ENCODE measurements at regions not wholly inside any gene's neighbourhood (a gene's known extent, or its start where the extent isn't known, plus 50 kb on each side); places are given as distances from the start of the nearest gene placed in this dataset.

DNA sequence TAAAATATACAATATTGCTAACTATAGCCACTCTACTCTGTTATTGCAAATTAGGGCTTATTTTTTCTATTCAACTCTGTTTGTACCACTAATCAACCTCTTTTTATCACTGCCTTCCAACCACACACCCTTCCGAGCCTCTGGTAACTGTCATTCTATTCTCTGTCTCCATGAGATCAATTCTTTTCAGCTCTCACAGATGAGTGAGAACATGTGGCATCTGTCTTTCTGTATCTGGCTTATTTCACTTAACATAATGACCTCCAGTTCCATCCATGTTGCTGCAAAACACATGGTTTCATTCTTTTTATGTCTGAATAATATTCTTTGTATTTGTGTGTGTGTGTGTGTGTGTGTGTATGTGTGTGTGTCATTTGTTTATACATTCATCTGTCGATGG lies 350.1 kb upstream of the DACH1 start:
- no peak for ATAC-seq (replicated peaks; ENCODE audit: extremely low read depth, poor library complexity, severe bottlenecking)
- no peak for DNase-seq (ENCODE audit: low spot score in 2 of 2)
- no peak overlapping the region for H3K27ac Mint-ChIP-seq (ENCODE audit: low read depth)
- H3K36me3 Mint-ChIP-seq (ENCODE audit: insufficient read depth), result no peaks in the 10 kb centered on the region
- H3K4me1 Mint-ChIP-seq, result no peaks in the 10 kb centered on the region
- H3K27me3 Mint-ChIP-seq, result no peaks in the 10 kb centered on the region
- no peak overlapping the region for H3K4me3 Mint-ChIP-seq
- H3K9me3 Mint-ChIP-seq, result peaks cover 17% of the 10 kb centered on the region

- DNase-seq (ENCODE audit: low spot score in 2 of 2) (no peak), ATAC-seq (replicated peaks; ENCODE audit: extremely low read depth, poor library complexity, severe bottlenecking) (no peak)
- no peaks in the 10 kb centered on the region for H3K36me3 Mint-ChIP-seq (ENCODE audit: insufficient read depth)
- H3K4me3 Mint-ChIP-seq, result no peak overlapping the region
- peaks cover 9% of the 10 kb centered on the region for H3K9me3 Mint-ChIP-seq
- H3K27me3 Mint-ChIP-seq, result no peaks in the 10 kb centered on the region
- H3K27ac Mint-ChIP-seq (ENCODE audit: low read depth), result no peak overlapping the region
- no peaks in the 10 kb centered on the region for H3K4me1 Mint-ChIP-seq
Observed at GRCh38 chr13:72208112-72208645, 341.2 kb upstream of the DACH1 start.

DNA sequence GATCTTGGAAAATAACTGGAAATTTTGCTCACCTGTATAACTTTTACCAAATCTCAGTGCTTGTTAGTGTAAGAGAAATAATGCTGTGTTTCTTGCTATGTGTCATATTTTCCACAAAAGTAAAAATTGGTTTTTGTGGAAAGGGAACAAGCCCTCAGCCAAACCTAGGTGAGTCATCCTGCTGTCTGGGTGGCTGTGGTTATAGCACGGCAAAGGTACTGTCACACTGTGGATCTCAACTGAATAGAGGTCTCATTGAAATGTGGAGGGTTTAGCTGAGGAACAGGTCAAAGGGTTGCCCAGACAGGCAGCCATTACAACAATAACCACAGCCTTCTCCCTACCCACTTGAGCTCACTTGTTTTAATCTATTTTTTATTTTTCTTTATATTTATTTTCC lies 338.8 kb upstream of the DACH1 start:
- Mint-ChIP-seq H3K27ac (ENCODE audit: low read depth) (no peak overlapping the region), H3K36me3 (ENCODE audit: insufficient read depth) (no peaks in the 10 kb centered on the region), H3K27me3 (no peaks in the 10 kb centered on the region), H3K4me1 (no peaks in the 10 kb centered on the region), H3K9me3 (no peaks in the 10 kb centered on the region), H3K4me3 (no peak overlapping the region)
- no peak for ATAC-seq (replicated peaks; ENCODE audit: extremely low read depth, poor library complexity, severe bottlenecking)
- no peak for DNase-seq (ENCODE audit: low spot score in 2 of 2)

DNA sequence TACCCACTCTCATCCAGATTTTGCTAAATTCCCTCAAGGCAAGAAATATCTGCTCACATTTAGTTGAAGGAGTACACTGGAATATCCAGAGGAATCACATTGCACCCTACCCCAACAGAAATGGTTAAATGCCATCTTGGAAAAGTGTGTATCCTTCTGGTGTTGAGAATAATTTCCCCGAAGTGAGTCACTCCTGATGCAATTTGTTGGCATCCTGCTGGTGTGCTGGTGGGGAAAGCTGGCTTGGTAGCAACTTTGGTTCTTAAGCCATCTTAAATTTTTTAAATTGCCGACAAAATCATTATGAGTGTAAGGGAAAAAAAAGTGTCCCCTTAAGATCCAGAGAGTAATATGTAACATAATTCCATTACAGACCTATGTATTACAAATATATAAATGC lies 337.3 kb upstream of the DACH1 start:
- no peaks in the 10 kb centered on the region for H3K9me3 Mint-ChIP-seq

GRCh38 chr13:72201726-72202125 lies 334.7 kb upstream of the DACH1 start:
- no peak for ATAC-seq (replicated peaks; ENCODE audit: extremely low read depth, poor library complexity, severe bottlenecking)
- no peaks in the 10 kb centered on the region for H3K27me3 Mint-ChIP-seq
- H3K4me3 Mint-ChIP-seq, result no peak overlapping the region
- DNase-seq (ENCODE audit: low spot score in 2 of 2), result no peak
- H3K9me3 Mint-ChIP-seq, result no peaks in the 10 kb centered on the region
- no peaks in the 10 kb centered on the region for H3K36me3 Mint-ChIP-seq (ENCODE audit: insufficient read depth)
- no peaks in the 10 kb centered on the region for H3K4me1 Mint-ChIP-seq
- H3K27ac Mint-ChIP-seq (ENCODE audit: low read depth), result no peak overlapping the region

More for the DNA sequence above, 337.3 kb upstream of the DACH1 start:
- Mint-ChIP-seq H3K4me3 (no peak overlapping the region), H3K4me1 (no peaks in the 10 kb centered on the region), H3K36me3 (ENCODE audit: insufficient read depth) (no peaks in the 10 kb centered on the region), H3K27me3 (no peaks in the 10 kb centered on the region), H3K27ac (ENCODE audit: low read depth) (no peak overlapping the region)
- no peak for ATAC-seq (replicated peaks; ENCODE audit: extremely low read depth, poor library complexity, severe bottlenecking)
- DNase-seq (ENCODE audit: low spot score in 2 of 2), result no peak

DNA sequence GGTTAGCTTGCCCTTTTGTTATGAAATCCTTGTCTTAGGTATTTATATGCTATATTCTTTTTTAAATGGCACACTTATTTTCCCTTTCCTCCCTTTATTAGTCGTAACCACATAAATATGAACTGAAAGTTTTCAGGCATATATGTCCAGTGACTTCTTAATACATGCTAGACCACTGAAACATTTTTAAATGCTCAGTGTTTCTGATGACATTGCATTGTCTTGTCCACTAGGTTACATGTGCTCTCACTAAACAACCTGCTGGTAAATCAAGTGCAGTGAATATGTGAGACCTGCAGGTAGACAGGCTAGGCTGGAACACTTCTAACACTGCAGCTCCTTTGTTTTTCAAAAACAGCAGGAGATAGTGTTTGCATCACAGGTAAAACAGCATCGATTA lies 332.6 kb upstream of the DACH1 start:
- no peak overlapping the region for H3K4me3 Mint-ChIP-seq
- no peaks in the 10 kb centered on the region for H3K9me3 Mint-ChIP-seq
- ATAC-seq (replicated peaks; ENCODE audit: extremely low read depth, poor library complexity, severe bottlenecking) (no peak), DNase-seq (ENCODE audit: low spot score in 2 of 2) (no peak)
- H3K27ac Mint-ChIP-seq (ENCODE audit: low read depth), result no peak overlapping the region
- no peaks in the 10 kb centered on the region for H3K4me1 Mint-ChIP-seq
- H3K36me3 Mint-ChIP-seq (ENCODE audit: insufficient read depth), result no peaks in the 10 kb centered on the region
- no peaks in the 10 kb centered on the region for H3K27me3 Mint-ChIP-seq

GRCh38 chr13:72198967-72199560 lies 332.1 kb upstream of the DACH1 start:
- Mint-ChIP-seq H3K4me1 (no peaks in the 10 kb centered on the region), H3K9me3 (no peaks in the 10 kb centered on the region), H3K4me3 (no peak overlapping the region), H3K27ac (ENCODE audit: low read depth) (no peak overlapping the region), H3K36me3 (ENCODE audit: insufficient read depth) (no peaks in the 10 kb centered on the region), H3K27me3 (no peaks in the 10 kb centered on the region)
- DNase-seq (ENCODE audit: low spot score in 2 of 2), result no peak
- ATAC-seq (replicated peaks; ENCODE audit: extremely low read depth, poor library complexity, severe bottlenecking), result no peak

- ATAC-seq (replicated peaks; ENCODE audit: extremely low read depth, poor library complexity, severe bottlenecking) (no peak), DNase-seq (ENCODE audit: low spot score in 2 of 2) (no peak)
- Mint-ChIP-seq H3K27me3 (no peaks in the 10 kb centered on the region), H3K4me1 (no peaks in the 10 kb centered on the region), H3K4me3 (no peak overlapping the region), H3K36me3 (ENCODE audit: insufficient read depth) (no peaks in the 10 kb centered on the region), H3K27ac (ENCODE audit: low read depth) (no peak overlapping the region), H3K9me3 (no peaks in the 10 kb centered on the region)
Observed at GRCh38 chr13:72198042-72198441, 331.0 kb upstream of the DACH1 start.

- Mint-ChIP-seq H3K4me1 (no peaks in the 10 kb centered on the region), H3K27me3 (no peaks in the 10 kb centered on the region), H3K27ac (ENCODE audit: low read depth) (no peak overlapping the region), H3K9me3 (no peaks in the 10 kb centered on the region), H3K36me3 (ENCODE audit: insufficient read depth) (no peaks in the 10 kb centered on the region), H3K4me3 (no peak overlapping the region)
- no peak for ATAC-seq (replicated peaks; ENCODE audit: extremely low read depth, poor library complexity, severe bottlenecking)
- no peak for DNase-seq (ENCODE audit: low spot score in 2 of 2)
Observed at GRCh38 chr13:72195044-72195704, 328.2 kb upstream of the DACH1 start.

- Mint-ChIP-seq H3K27ac (ENCODE audit: low read depth) (no peak overlapping the region), H3K9me3 (no peaks in the 10 kb centered on the region), H3K27me3 (no peaks in the 10 kb centered on the region), H3K4me3 (no peak overlapping the region), H3K4me1 (no peaks in the 10 kb centered on the region), H3K36me3 (ENCODE audit: insufficient read depth) (no peaks in the 10 kb centered on the region)
- no peak for DNase-seq (ENCODE audit: low spot score in 2 of 2)
- no peak for ATAC-seq (replicated peaks; ENCODE audit: extremely low read depth, poor library complexity, severe bottlenecking)
Observed at GRCh38 chr13:72194523-72194922, 327.5 kb upstream of the DACH1 start.

DNA sequence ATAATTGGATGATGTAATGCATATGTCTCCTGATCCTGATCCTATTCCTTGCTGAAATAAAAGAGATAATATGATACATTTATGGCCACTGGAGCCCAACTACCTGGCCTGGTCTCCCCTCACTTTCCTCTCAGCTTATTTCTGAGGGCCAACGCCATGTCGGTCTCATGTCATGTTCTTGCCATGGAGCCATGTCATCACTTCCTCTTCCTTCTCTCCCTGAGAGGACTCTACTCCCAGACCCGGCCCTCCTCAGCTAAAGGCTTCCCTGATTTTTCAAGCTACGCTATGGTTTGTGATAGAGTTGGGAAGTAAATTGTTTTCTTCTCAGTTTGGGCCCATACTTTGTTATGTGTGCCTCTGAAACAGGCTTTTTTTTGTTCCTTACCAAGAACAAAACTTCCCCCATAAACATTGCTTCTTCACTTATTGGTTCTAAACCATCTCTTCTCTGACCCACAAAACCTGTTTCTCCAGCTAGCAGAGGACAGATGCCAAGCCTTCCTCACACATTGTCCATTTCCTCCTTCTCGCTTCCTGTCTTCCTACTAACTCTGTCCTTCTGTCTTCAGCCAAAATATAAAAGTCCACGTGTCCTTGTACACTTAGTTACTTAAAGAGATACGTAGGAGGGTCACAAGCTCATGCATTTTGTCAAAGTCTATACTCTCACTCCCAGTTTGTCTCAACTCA lies 319.9 kb upstream of the DACH1 start:
- peaks cover 22% of the 10 kb centered on the region for H3K9me3 Mint-ChIP-seq
- H3K27me3 Mint-ChIP-seq, result no peaks in the 10 kb centered on the region
- H3K36me3 Mint-ChIP-seq (ENCODE audit: insufficient read depth), result peaks cover 2% of the 10 kb centered on the region
- ATAC-seq (replicated peaks; ENCODE audit: extremely low read depth, poor library complexity, severe bottlenecking) (no peak), DNase-seq (ENCODE audit: low spot score in 2 of 2) (no peak)
- no peak overlapping the region for H3K27ac Mint-ChIP-seq (ENCODE audit: low read depth)
- no peaks in the 10 kb centered on the region for H3K4me1 Mint-ChIP-seq
- no peak overlapping the region for H3K4me3 Mint-ChIP-seq

- DNase-seq (ENCODE audit: low spot score in 2 of 2) (no peak), ATAC-seq (replicated peaks; ENCODE audit: extremely low read depth, poor library complexity, severe bottlenecking) (no peak)
- Mint-ChIP-seq H3K4me1 (no peaks in the 10 kb centered on the region), H3K36me3 (ENCODE audit: insufficient read depth) (peaks cover 2% of the 10 kb centered on the region), H3K4me3 (no peak overlapping the region), H3K9me3 (peaks cover 22% of the 10 kb centered on the region), H3K27ac (ENCODE audit: low read depth) (no peak overlapping the region), H3K27me3 (no peaks in the 10 kb centered on the region)
Observed at GRCh38 chr13:72185776-72186175, 318.8 kb upstream of the DACH1 start.

GRCh38 chr13:72181661-72182060 lies 314.7 kb upstream of the DACH1 start:
- Mint-ChIP-seq H3K4me1 (no peaks in the 10 kb centered on the region), H3K9me3 (peaks cover 21% of the 10 kb centered on the region)

More at GRCh38 chr13:72181661-72182060, 314.7 kb upstream of the DACH1 start:
- ATAC-seq (replicated peaks; ENCODE audit: extremely low read depth, poor library complexity, severe bottlenecking) (no peak), DNase-seq (ENCODE audit: low spot score in 2 of 2) (no peak)
- H3K27me3 Mint-ChIP-seq, result no peaks in the 10 kb centered on the region
- no peak overlapping the region for H3K4me3 Mint-ChIP-seq
- no peak overlapping the region for H3K27ac Mint-ChIP-seq (ENCODE audit: low read depth)
- H3K36me3 Mint-ChIP-seq (ENCODE audit: insufficient read depth), result peaks cover 2% of the 10 kb centered on the region
